ENCODE measurements at regions not wholly inside any gene's neighbourhood (a gene's known extent, or its start where the extent isn't known, plus 50 kb on each side); places are given as distances from the start of the nearest gene placed in this dataset.
A peak's percentile ranks its signal among the peaks of the same experiment; 100 is the strongest.

DNA sequence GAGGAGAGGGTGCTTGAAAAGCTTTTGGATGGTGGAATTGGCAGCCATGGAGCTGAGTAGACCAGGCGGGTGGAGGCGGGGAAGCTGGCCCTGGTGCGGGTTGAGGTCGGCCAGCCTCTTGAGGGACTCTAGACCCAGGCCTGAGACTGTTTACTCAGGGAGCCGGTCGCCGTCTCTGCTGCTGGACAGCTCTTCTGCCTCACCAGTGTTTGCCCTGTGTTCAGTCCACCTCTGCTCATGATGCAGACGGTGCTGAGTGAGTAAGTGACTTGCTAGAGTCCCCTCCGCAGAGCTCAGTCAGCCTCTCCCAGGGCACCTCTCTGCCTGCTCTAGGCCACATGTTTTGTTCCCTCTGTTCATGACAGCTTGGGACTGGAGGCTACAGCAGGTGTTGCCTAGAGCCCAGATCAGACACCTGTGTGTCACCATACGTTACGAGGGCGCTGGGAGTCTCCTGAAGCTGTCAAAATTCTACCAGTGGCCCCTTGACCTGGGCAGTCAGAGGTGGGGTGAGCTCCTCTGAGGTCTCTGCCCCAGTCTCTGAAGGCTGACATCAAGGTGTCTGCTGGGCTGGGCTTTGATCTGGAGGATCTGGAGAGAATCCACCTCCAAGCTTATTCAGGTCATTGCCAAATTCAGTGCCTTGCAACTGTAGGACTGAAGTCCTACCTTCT is 73.5 kb upstream of the WNT4 start:
- Histone ChIP-seq H3K4me2 (no peak overlapping the region), H3K9ac (no peak overlapping the region), H3K4me3 (no peak overlapping the region), H2AFZ (replicated peaks) (no peak overlapping the region), H3K36me3 (no peaks in the 10 kb centered on the region), H3K27me3 (peaks cover 100% of the 10 kb centered on the region), H3K79me2 (ENCODE audit: low read depth) (no peaks in the 10 kb centered on the region), H4K20me1 (ENCODE audit: low read depth) (peaks cover 78% of the 10 kb centered on the region), H3F3A (ENCODE audit: low read depth) (peaks cover 10% of the 10 kb centered on the region), H3K4me1 (peaks cover 9% of the 10 kb centered on the region), H3K9me3 (ENCODE audit: low read depth) (no peaks in the 10 kb centered on the region), H3K27ac (no peak overlapping the region)
- Mint-ChIP-seq H3K4me1 (peaks cover 35% of the 10 kb centered on the region), H3K27ac (no peak overlapping the region), H3K4me3 (no peak overlapping the region), H3K36me3 (peaks cover 9% of the 10 kb centered on the region), H3K27me3 (ENCODE audit: insufficient read depth, low read depth) (peaks cover 52% of the 10 kb centered on the region), H3K9me3 (peaks cover 23% of the 10 kb centered on the region)
- DNase-seq (ENCODE audit: low spot score): peak; percentile 31
- TF ChIP-seq EZH2 (IDR thresholded peaks at IDR 0.05) (no peak), EZH2phosphoT487 (IDR thresholded peaks at IDR 0.05) (no peak)
- TF ChIP-seq, protein P1, sequence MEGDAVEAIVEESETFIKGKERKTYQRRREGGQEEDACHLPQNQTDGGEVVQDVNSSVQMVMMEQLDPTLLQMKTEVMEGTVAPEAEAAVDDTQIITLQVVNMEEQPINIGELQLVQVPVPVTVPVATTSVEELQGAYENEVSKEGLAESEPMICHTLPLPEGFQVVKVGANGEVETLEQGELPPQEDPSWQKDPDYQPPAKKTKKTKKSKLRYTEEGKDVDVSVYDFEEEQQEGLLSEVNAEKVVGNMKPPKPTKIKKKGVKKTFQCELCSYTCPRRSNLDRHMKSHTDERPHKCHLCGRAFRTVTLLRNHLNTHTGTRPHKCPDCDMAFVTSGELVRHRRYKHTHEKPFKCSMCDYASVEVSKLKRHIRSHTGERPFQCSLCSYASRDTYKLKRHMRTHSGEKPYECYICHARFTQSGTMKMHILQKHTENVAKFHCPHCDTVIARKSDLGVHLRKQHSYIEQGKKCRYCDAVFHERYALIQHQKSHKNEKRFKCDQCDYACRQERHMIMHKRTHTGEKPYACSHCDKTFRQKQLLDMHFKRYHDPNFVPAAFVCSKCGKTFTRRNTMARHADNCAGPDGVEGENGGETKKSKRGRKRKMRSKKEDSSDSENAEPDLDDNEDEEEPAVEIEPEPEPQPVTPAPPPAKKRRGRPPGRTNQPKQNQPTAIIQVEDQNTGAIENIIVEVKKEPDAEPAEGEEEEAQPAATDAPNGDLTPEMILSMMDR (IDR thresholded peaks at IDR 0.05): no peak

DNA sequence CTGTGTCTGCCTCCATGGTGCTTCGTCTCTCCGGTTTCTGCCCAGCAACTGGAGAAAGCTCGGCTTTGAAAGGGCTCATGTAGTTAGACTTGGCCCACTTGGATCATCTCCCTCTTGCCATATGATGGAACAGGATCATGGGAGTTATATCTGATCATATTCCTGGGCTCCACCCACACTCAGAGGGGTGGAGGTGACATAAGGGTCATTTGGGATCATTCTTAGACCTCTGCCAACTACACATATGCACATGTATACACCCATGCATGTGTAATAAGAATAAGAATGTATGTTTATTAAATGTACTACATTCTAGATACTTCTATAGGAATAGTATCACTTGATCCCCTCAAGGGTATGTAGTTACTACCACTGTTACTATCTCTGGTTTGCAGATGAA is 74.1 kb upstream of the WNT4 start:
- Histone ChIP-seq H3K9ac (no peak overlapping the region), H3K4me3 (no peak overlapping the region), H2AFZ (replicated peaks) (no peak overlapping the region), H3K4me2 (no peak overlapping the region), H4K20me1 (ENCODE audit: low read depth) (peaks cover 72% of the 10 kb centered on the region), H3F3A (ENCODE audit: low read depth) (peaks cover 10% of the 10 kb centered on the region), H3K9me3 (ENCODE audit: low read depth) (no peaks in the 10 kb centered on the region), H3K27me3 (peaks cover 100% of the 10 kb centered on the region), H3K4me1 (peaks cover 9% of the 10 kb centered on the region), H3K36me3 (no peaks in the 10 kb centered on the region), H3K27ac (no peak overlapping the region), H3K79me2 (ENCODE audit: low read depth) (no peaks in the 10 kb centered on the region)
- peaks cover 9% of the 10 kb centered on the region for H3K36me3 Mint-ChIP-seq
- TF ChIP-seq, protein P1 (IDR thresholded peaks at IDR 0.05): no peak
- TF ChIP-seq EZH2phosphoT487 (IDR thresholded peaks at IDR 0.05) (no peak), EZH2 (IDR thresholded peaks at IDR 0.05) (no peak)
- peaks cover 53% of the 10 kb centered on the region for H3K27me3 Mint-ChIP-seq (ENCODE audit: insufficient read depth, low read depth)
- peaks cover 34% of the 10 kb centered on the region for H3K4me1 Mint-ChIP-seq
- no peak overlapping the region for H3K27ac Mint-ChIP-seq
- DNase-seq (ENCODE audit: low spot score): no peak
- peaks cover 28% of the 10 kb centered on the region for H3K9me3 Mint-ChIP-seq
- no peak overlapping the region for H3K4me3 Mint-ChIP-seq

DNA sequence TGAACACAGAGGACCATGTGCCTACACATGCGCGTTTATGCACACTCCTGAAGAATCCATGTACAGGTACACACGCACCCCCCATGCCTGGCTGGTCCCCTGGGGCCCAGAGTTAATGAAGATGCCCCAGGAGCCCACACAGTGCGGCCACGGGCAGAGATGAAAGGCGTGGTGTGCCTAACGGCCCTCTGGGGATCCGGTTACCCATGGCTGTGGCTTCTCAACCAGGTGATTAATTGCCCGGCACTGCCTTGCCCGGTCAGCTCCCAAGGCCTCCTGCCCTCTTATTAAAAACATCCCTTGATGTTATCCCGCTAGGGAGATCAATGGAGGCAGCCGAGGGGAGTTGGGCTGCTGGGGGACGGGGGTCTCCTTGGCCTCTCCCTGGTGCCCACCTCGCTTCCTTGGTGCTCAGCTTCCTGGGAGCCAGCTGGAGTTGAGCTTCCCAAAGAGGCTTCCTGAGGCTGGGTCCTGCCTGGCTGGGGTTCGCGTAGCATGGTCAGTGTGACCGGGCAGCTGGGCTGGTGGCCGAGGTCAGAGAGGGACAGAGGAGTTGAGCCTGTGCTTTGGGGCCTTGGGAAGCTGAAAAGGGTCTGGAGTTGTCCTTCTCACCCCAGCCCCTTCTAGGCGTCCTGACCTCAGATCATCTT is 75.0 kb upstream of the WNT4 start:
- peaks cover 30% of the 10 kb centered on the region for H3K4me1 Mint-ChIP-seq
- H3K9ac ChIP-seq: no peak overlapping the region
- peak overlapping the region; percentile 66 for H3K27ac Mint-ChIP-seq
- H3K27ac ChIP-seq: no peak overlapping the region
- TF ChIP-seq EZH2 (IDR thresholded peaks at IDR 0.05): no peak
- TF ChIP-seq, protein P1 (IDR thresholded peaks at IDR 0.05): no peak
- no peak for TF ChIP-seq EZH2phosphoT487 (IDR thresholded peaks at IDR 0.05)
- H3K9me3 Mint-ChIP-seq: peaks cover 28% of the 10 kb centered on the region
- H3K79me2 ChIP-seq (ENCODE audit: low read depth): no peaks in the 10 kb centered on the region
- peaks cover 70% of the 10 kb centered on the region for H4K20me1 ChIP-seq (ENCODE audit: low read depth)
- H3K36me3 ChIP-seq: no peaks in the 10 kb centered on the region
- peaks cover 9% of the 10 kb centered on the region for H3K36me3 Mint-ChIP-seq
- peaks cover 100% of the 10 kb centered on the region for H3K27me3 ChIP-seq
- H3K9me3 ChIP-seq (ENCODE audit: low read depth): no peaks in the 10 kb centered on the region
- no peak overlapping the region for H3K4me3 ChIP-seq
- no peak overlapping the region for H3K4me3 Mint-ChIP-seq
- H3F3A ChIP-seq (ENCODE audit: low read depth): peaks cover under 1% of the 10 kb centered on the region
- no peak overlapping the region for H3K4me2 ChIP-seq
- H2AFZ ChIP-seq (replicated peaks): no peak overlapping the region
- no peak for DNase-seq (ENCODE audit: low spot score)
- peaks cover 2% of the 10 kb centered on the region for H3K4me1 ChIP-seq
- peaks cover 52% of the 10 kb centered on the region for H3K27me3 Mint-ChIP-seq (ENCODE audit: insufficient read depth, low read depth)

Measured in neural progenitor cell (in vitro differentiated cells).